Upper lobe of left lung (tissue), 4 donors: ENCODE measurements at regions not wholly inside any gene's neighbourhood (a gene's known extent, or its start where the extent isn't known, plus 50 kb on each side); places are given as distances from the start of the nearest gene placed in this dataset.

ENCODE experiments used
- CTCF ChIP-seq, 6 experiments: fragments of 450-650 bp in 4 of 6; fragments of 200-600 bp in 2 of 6; sonication (generic) in 2 of 6; IDR thresholded peaks; one replicate each; pipeline ENCODE4 v1.5.1; 2016 to 2019; ENCODE audit warnings: antibody characterized with exemption in 6 of 6
- EP300 ChIP-seq, 4 donors: sonication (generic); formaldehyde crosslinking; IDR thresholded peaks; one replicate each; pipeline ENCODE4 v1.5.1; 2017; ENCODE audit warnings: antibody characterized with exemption in 4 of 4, control low read depth in 2 of 4

DNA sequence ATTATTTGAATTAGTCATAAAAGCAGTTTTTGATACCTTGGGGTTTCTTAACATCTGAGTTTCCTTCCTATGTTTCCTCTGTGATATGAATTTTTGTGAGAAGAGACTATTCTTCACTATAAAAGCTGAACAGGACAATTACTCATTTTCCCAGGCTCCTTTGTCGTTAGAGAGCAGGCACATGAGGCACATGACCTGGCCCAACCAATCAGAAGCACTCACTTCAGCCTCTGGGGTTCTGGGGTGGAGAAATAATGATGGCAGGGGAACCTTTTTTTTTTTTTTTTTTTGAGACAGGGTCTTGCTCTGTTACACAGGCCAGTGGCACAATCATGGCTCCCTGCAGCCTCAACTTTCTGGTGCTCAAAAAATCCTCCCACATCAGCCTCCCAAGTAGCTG is 145.5 kb upstream of the ASIC2 start:
- TF ChIP-seq CTCF (IDR thresholded peaks at IDR 0.05), result no peak
- TF ChIP-seq EP300 (IDR thresholded peaks at IDR 0.05), result no peak
